Neutrophil (primary cell): ENCODE measurements at regions not wholly inside any gene's neighbourhood (a gene's known extent, or its start where the extent isn't known, plus 50 kb on each side); places are given as distances from the start of the nearest gene placed in this dataset.

Experiments
- H3K27ac ChIP-seq: fragments of 200-600 bp; sonication (generic); 2 replicates; pipeline ENCODE4 v1.5.1; 2016; ENCODE audit warnings: mild to moderate bottlenecking, moderate library complexity
- H3K27me3 ChIP-seq: fragments of 200-600 bp; sonication (generic); 2 replicates; pipeline ENCODE4 v1.6.0; 2016; ENCODE audit warnings: mild to moderate bottlenecking
- H3K36me3 ChIP-seq: fragments of 200-600 bp; sonication (generic); 2 replicates; pipeline ENCODE4 v1.5.1; 2017
- H3K4me1 ChIP-seq, 2 experiments: fragments of 200-600 bp in 1 of 2; sonication (generic) in 1 of 2; 1 replicate in 1 of 2; 2 replicates in 1 of 2; pipeline versions ENCODE4 v1.5.1 to v1.6.1; 2013 to 2016; ENCODE audit warnings: low read depth in 1 of 2, low read length in 1 of 2, mild to moderate bottlenecking in 1 of 2, moderate library complexity in 1 of 2; ENCODE audit not compliant: control insufficient read depth in 1 of 2, insufficient read depth in 1 of 2
- H3K4me3 ChIP-seq, 2 experiments: fragments of 200-600 bp in 1 of 2; sonication (generic) in 1 of 2; 1 replicate in 1 of 2; 2 replicates in 1 of 2; pipeline ENCODE4 v1.5.1; 2013 to 2016; ENCODE audit warnings: low read depth in 1 of 2, low read length in 1 of 2, mild to moderate bottlenecking in 1 of 2, moderate library complexity in 1 of 2
- H3K9me3 ChIP-seq: fragments of 200-600 bp; sonication (generic); 2 replicates; pipeline ENCODE4 v1.5.1; 2016
- TF ChIP-seq, protein P1 (sequence below): fragments of 200-600 bp; sonication (generic); IDR thresholded peaks from 2 replicates; pipeline ENCODE4 v1.5.1; 2016; ENCODE audit warnings: antibody characterized with exemption

DNA sequence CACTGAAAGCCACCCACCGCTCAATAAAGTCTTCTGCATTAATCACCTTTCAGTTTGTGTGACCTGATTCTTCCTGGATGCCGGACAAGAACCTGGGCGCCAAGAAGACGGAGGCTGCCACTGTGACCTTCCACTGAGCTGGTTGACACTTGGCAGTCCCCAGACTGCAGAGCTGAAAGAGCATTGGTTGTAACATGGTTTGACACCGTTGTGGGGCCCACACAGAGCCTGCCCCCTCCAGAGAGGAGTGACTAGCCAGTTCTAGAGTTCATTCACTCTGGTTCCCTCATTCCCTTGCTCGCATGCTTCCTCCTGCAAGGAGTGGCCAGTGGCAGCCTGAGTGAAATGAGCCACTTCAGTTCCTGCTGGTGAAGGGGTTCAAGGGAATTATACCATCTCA lies 86.2 kb upstream of the ANXA1 start:
- H3K27me3 ChIP-seq: no peaks in the 10 kb centered on the region
- TF ChIP-seq, protein P1, sequence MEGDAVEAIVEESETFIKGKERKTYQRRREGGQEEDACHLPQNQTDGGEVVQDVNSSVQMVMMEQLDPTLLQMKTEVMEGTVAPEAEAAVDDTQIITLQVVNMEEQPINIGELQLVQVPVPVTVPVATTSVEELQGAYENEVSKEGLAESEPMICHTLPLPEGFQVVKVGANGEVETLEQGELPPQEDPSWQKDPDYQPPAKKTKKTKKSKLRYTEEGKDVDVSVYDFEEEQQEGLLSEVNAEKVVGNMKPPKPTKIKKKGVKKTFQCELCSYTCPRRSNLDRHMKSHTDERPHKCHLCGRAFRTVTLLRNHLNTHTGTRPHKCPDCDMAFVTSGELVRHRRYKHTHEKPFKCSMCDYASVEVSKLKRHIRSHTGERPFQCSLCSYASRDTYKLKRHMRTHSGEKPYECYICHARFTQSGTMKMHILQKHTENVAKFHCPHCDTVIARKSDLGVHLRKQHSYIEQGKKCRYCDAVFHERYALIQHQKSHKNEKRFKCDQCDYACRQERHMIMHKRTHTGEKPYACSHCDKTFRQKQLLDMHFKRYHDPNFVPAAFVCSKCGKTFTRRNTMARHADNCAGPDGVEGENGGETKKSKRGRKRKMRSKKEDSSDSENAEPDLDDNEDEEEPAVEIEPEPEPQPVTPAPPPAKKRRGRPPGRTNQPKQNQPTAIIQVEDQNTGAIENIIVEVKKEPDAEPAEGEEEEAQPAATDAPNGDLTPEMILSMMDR: no peak

GRCh38 chr9:73064315-73064714 lies 87.3 kb upstream of the ANXA1 start:
- H3K27ac ChIP-seq: no peak overlapping the region
- H3K36me3 ChIP-seq: no peaks in the 10 kb centered on the region
- TF ChIP-seq, protein P1: no peak
- no peaks in the 10 kb centered on the region for H3K27me3 ChIP-seq
- no peaks in the 10 kb centered on the region for H3K9me3 ChIP-seq
- no peaks in the 10 kb centered on the region for H3K4me1 ChIP-seq
- H3K4me3 ChIP-seq: no peak overlapping the region

More for the DNA sequence above, 86.2 kb upstream of the ANXA1 start:
- Histone ChIP-seq H3K36me3 (no peaks in the 10 kb centered on the region), H3K4me1 (no peaks in the 10 kb centered on the region), H3K4me3 (no peak overlapping the region), H3K27ac (no peak overlapping the region), H3K9me3 (no peaks in the 10 kb centered on the region)

GRCh38 chr9:73061146-73061545 lies 90.5 kb upstream of the ANXA1 start:
- TF ChIP-seq, protein P1: no peak

GRCh38 chr9:73059247-73059646 lies 92.4 kb upstream of the ANXA1 start:
- H3K27ac ChIP-seq: no peak overlapping the region
- H3K9me3 ChIP-seq: no peaks in the 10 kb centered on the region
- H3K36me3 ChIP-seq: no peaks in the 10 kb centered on the region
- TF ChIP-seq, protein P1: no peak
- no peaks in the 10 kb centered on the region for H3K27me3 ChIP-seq
- H3K4me1 ChIP-seq: no peaks in the 10 kb centered on the region
- H3K4me3 ChIP-seq: no peak overlapping the region

More at GRCh38 chr9:73061146-73061545, 90.5 kb upstream of the ANXA1 start:
- no peak overlapping the region for H3K27ac ChIP-seq
- H3K36me3 ChIP-seq: no peaks in the 10 kb centered on the region
- no peaks in the 10 kb centered on the region for H3K27me3 ChIP-seq
- H3K4me1 ChIP-seq: no peaks in the 10 kb centered on the region
- no peaks in the 10 kb centered on the region for H3K9me3 ChIP-seq
- H3K4me3 ChIP-seq: no peak overlapping the region

DNA sequence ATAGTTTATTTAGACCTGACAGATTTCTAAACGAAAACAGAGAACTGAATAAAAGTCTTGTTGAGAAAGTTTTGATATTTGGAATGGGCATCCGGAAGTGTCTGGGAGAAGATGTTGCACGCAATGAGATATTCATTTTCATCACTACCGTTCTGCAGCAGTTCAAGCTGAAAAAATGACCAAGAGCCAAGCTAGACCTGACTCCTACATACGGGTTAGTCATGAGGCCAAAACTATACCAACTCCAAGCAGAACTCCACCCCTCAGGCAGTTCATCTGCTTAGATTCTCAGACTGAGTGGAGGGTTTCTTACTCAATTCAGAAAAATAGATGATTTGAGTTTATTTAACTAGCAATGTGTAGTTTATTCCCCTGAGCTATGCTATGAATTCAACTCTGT lies 95.4 kb upstream of the ANXA1 start:
- Histone ChIP-seq H3K9me3 (no peaks in the 10 kb centered on the region), H3K36me3 (no peaks in the 10 kb centered on the region), H3K4me1 (no peaks in the 10 kb centered on the region), H3K27ac (no peak overlapping the region), H3K27me3 (no peaks in the 10 kb centered on the region), H3K4me3 (no peak overlapping the region)
- TF ChIP-seq, protein P1: no peak

- H3K9me3 ChIP-seq: no peaks in the 10 kb centered on the region
- no peak overlapping the region for H3K27ac ChIP-seq
- no peaks in the 10 kb centered on the region for H3K4me1 ChIP-seq
- TF ChIP-seq, protein P1: no peak
- H3K4me3 ChIP-seq: no peak overlapping the region
- no peaks in the 10 kb centered on the region for H3K36me3 ChIP-seq
- H3K27me3 ChIP-seq: no peaks in the 10 kb centered on the region
These were observed 97.6 kb upstream of the ANXA1 start for GRCh38 chr9:73054091-73054490.
